SK-N-SH (cell line): ENCODE measurements at regions not wholly inside any gene's neighbourhood (a gene's known extent, or its start where the extent isn't known, plus 50 kb on each side); places are given as distances from the start of the nearest gene placed in this dataset.

Experiments used
- CTCF ChIA-PET: fragments of 300-600, 350-600 bp; formaldehyde crosslinking; extraction: SDS; loops from one replicate; lab custom pipeline; 2021; lab: Yijun Ruan, JAX
- POLR2A ChIA-PET: fragments of 350-600 bp; sonication (Branson Sonifier 250); formaldehyde crosslinking; extraction: SDS; loops from one replicate; lab custom pipeline; 2020; ENCODE audit warnings: antibody characterized with exemption, inconsistent platforms; lab: Yijun Ruan, JAX
- DNase-seq: peaks from one replicate; pipeline ENCODE4 v3.0.0; 2012
- H2AFZ ChIP-seq: fragments of 200-600 bp; sonication (generic); 2 replicates; pipeline ENCODE4 v1.8.1; 2016; ENCODE audit warnings: antibody characterized with exemption, mild to moderate bottlenecking, low read depth
- H3F3A ChIP-seq: fragments of 200-600 bp; sonication (generic); replicated peaks from 2 replicates; pipeline ENCODE3; 2016; ENCODE audit warnings: antibody characterized with exemption, mild to moderate bottlenecking; ENCODE audit not compliant: insufficient read depth
- H3K27ac ChIP-seq, 2 experiments: fragments of 200-500 bp in 1 of 2; fragments of 200-600 bp in 1 of 2; sonication (Bioruptor generic) in 1 of 2; sonication (generic), shearing (Covaris generic) in 1 of 2; 2 replicates each; pipeline versions ENCODE4 v1.5.1 to v1.6.1; 2014 to 2016; ENCODE audit warnings: low read depth in 2 of 2, inconsistent platforms in 1 of 2, low read length in 1 of 2, mild to moderate bottlenecking in 1 of 2, mixed read lengths in 1 of 2
- H3K27me3 ChIP-seq: fragments of 200-600 bp; sonication (generic), shearing (Covaris generic); 2 replicates; pipeline ENCODE4 v1.6.1; 2016; ENCODE audit warnings: mixed run types; ENCODE audit not compliant: insufficient read depth
- H3K36me3 ChIP-seq, 2 experiments: fragments of 200-500 bp in 1 of 2; fragments of 200-600 bp in 1 of 2; sonication (Bioruptor generic) in 1 of 2; sonication (generic) in 1 of 2; replicated peaks in 1 of 2; 2 replicates each; pipeline versions ENCODE3 to v1.5.1; 2014 to 2016; ENCODE audit warnings: low read length in 1 of 2, mild to moderate bottlenecking in 1 of 2; ENCODE audit not compliant: insufficient read depth in 2 of 2, control insufficient read depth in 1 of 2
- H3K4me1 ChIP-seq, 2 experiments: fragments of 200-500 bp in 1 of 2; fragments of 200-600 bp in 1 of 2; sonication (Bioruptor generic) in 1 of 2; sonication (generic), shearing (Covaris generic) in 1 of 2; 2 replicates each; pipeline versions ENCODE4 v1.5.1 to v1.6.1; 2014 to 2016; ENCODE audit warnings: low read depth in 1 of 2, low read length in 1 of 2, mixed run types in 1 of 2; ENCODE audit not compliant: insufficient read depth in 2 of 2, control insufficient read depth in 1 of 2
- H3K4me2 ChIP-seq: fragments of 200-600 bp; sonication (generic), shearing (Covaris generic); 2 replicates; pipeline ENCODE4 v1.6.1; 2017; ENCODE audit warnings: mixed run types
- H3K4me3 ChIP-seq, 2 experiments: fragments of 200-500 bp in 1 of 2; fragments of 200-600 bp in 1 of 2; sonication (Bioruptor generic) in 1 of 2; sonication (generic), shearing (Covaris generic) in 1 of 2; 2 replicates each; pipeline versions ENCODE4 v1.5.1 to v1.8.1; 2014 to 2016; ENCODE audit warnings: low read depth in 2 of 2, inconsistent platforms in 1 of 2, low read length in 1 of 2, mild to moderate bottlenecking in 1 of 2, mixed read lengths in 1 of 2, moderate library complexity in 1 of 2
- H3K79me2 ChIP-seq: fragments of 200-600 bp; sonication (generic); 2 replicates; pipeline ENCODE4 v1.8.1; 2017; ENCODE audit warnings: mild to moderate bottlenecking; ENCODE audit not compliant: insufficient read depth
- H3K9ac ChIP-seq: fragments of 200-600 bp; sonication (generic); 2 replicates; pipeline ENCODE4 v1.6.1; 2017; ENCODE audit warnings: mixed run types
- H3K9me2 ChIP-seq: fragments of 200-600 bp; sonication (generic); 2 replicates; pipeline ENCODE4 v1.6.1; 2017; ENCODE audit warnings: mixed run types
- H3K9me3 ChIP-seq: fragments of 200-600 bp; sonication (generic); 2 replicates; pipeline ENCODE4 v1.6.1; 2017; ENCODE audit warnings: mixed run types, mild to moderate bottlenecking, moderate library complexity
- H4K20me1 ChIP-seq: fragments of 200-600 bp; sonication (generic); 2 replicates; pipeline ENCODE4 v1.6.1; 2017; ENCODE audit warnings: mild to moderate bottlenecking, mixed run types; ENCODE audit not compliant: insufficient read depth
- CHD2 ChIP-seq: fragments of 150-350 bp; IDR thresholded peaks from 2 replicates; pipeline ENCODE4 v1.6.1; 2018; ENCODE audit warnings: low read length; ENCODE audit not compliant: partially characterized antibody
- CTCF ChIP-seq: fragments of 200-600 bp; sonication (generic); IDR thresholded peaks from 2 replicates; pipeline ENCODE4 v1.6.1; 2017; ENCODE audit warnings: antibody characterized with exemption, mild to moderate bottlenecking, moderate library complexity
- EZH2phosphoT487 ChIP-seq: fragments of 200-600 bp; sonication (generic); IDR thresholded peaks from 2 replicates; pipeline ENCODE4 v1.6.1; 2017; ENCODE audit warnings: low read depth, mixed run types, mild to moderate bottlenecking, antibody characterized with exemption, moderate library complexity, borderline replicate concordance
- FOSL2 ChIP-seq: IDR thresholded peaks from 2 replicates; pipeline ENCODE4 v1.4.0; 2012; ENCODE audit warnings: low read depth, mild to moderate bottlenecking, moderate library complexity, borderline replicate concordance
- FOXJ3 ChIP-seq: sonication (generic); formaldehyde crosslinking; IDR thresholded peaks from 2 replicates; pipeline ENCODE4 v1.5.1; 2020; ENCODE audit warnings: mild to moderate bottlenecking, missing genetic modification reagents
- GATA2 ChIP-seq: sonication (generic); formaldehyde crosslinking; IDR thresholded peaks from 2 replicates; pipeline ENCODE4 v1.5.0; 2020; ENCODE audit warnings: mild to moderate bottlenecking, missing genetic modification reagents
- JUND ChIP-seq: IDR thresholded peaks from 2 replicates; pipeline ENCODE4 v1.4.0; 2012
- MEF2A ChIP-seq: IDR thresholded peaks from 2 replicates; pipeline ENCODE4 v1.4.0; 2012; ENCODE audit warnings: low read depth, borderline replicate concordance
- MXI1 ChIP-seq: IDR thresholded peaks from 2 replicates; pipeline ENCODE4 v1.6.1; 2012; ENCODE audit warnings: mild to moderate bottlenecking, low read depth, low read length, improper control_type of control experiment
- NFIC ChIP-seq: IDR thresholded peaks from 2 replicates; pipeline ENCODE4 v1.4.0; 2012; ENCODE audit warnings: borderline replicate concordance
- POLR2AphosphoS5 ChIP-seq: IDR thresholded peaks from 2 replicates; pipeline ENCODE4 v1.6.1; 2012; ENCODE audit warnings: low read depth, low read length
- RCOR1 ChIP-seq: fragments of 150-350 bp; IDR thresholded peaks from 2 replicates; pipeline ENCODE4 v1.6.1; 2017; ENCODE audit warnings: antibody characterized with exemption, low read length
- RFX5 ChIP-seq: IDR thresholded peaks from 2 replicates; pipeline ENCODE4 v1.6.1; 2012; ENCODE audit warnings: mild to moderate bottlenecking, improper control_type of control experiment, low read length
- SMC3 ChIP-seq: IDR thresholded peaks from 2 replicates; pipeline ENCODE4 v1.6.1; 2012; ENCODE audit warnings: low read depth, low read length, improper control_type of control experiment
- TAF1 ChIP-seq: IDR thresholded peaks from 2 replicates; pipeline ENCODE4 v1.6.1; 2012; ENCODE audit warnings: low read depth, mild to moderate bottlenecking, low read length, moderate library complexity, borderline replicate concordance
- TCF12 ChIP-seq: IDR thresholded peaks from 2 replicates; pipeline ENCODE4 v1.4.0; 2012
- ZBTB33 ChIP-seq: IDR thresholded peaks from 2 replicates; pipeline ENCODE4 v1.4.0; 2012; ENCODE audit warnings: low read depth, borderline replicate concordance
- WGBS: methylation state at CpG from one replicate; pipeline ENCODE4 v1.1.6; 2017; ENCODE audit warnings: low lambda C conversion rate; 5-methylcytosine and 5-hydroxymethylcytosine counted together
- TF ChIP-seq, protein P1 (sequence below): IDR thresholded peaks from 2 replicates; pipeline ENCODE4 v1.4.0; 2012; ENCODE audit warnings: low read depth, borderline replicate concordance

DNA sequence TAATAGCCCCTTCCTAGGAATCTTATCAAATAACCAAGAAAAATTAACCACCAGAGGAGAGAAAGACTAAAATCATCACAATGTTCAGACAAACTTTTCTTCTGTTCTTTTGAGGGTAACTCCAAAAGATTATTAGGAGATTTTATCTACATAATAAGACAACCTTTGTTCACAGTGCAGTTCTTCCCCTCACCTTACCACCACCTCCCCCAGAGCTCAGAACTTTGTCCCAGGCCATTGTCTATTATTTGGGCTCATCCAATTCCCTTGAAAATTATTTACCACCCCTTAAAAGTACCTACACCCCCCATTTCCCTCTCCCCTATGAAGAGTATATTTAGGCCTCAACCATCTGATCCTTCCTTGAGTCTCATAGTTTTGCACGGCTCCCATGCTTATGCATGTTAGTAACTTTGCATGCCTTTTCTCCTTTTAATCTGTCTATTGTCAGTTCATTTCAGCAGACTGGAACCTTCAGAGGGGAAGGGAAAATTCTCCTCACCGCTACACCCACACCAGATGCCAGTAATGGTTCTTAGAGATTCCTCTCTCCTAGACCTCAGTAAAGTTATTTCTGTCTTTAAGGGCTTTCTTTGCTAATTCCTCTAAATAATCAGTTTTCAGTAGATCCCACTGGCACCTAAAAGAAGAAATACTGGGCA lies 234.9 kb downstream of the SKIDA1 start (continued):
- no peak for TF ChIP-seq ZBTB33
- TF ChIP-seq MEF2A: no peak

DNA sequence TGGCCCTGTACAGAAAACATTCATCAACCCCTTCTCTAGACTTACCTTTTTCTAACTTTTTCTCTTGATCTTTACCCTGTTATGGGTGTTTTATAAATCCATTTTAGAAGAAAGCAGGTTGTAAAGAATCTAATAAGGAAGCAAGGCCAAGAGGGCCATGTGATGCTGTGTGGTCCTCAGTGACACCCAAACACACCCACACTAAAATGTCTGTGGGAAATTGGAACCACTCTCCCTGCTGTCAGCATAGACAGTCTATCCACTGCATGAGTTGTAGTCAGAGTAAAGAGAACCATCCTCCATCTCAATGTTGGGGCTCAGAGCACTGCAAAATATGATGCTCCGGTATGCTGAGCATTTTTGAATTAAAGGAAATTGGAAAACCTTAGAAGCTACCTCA lies 235.5 kb downstream of the SKIDA1 start:
- Histone ChIP-seq H3K79me2 (no peaks in the 10 kb centered on the region), H2AFZ (no peak overlapping the region), H3K4me3 (no peak overlapping the region), H3K9me3 (no peaks in the 10 kb centered on the region), H3K27ac (no peak overlapping the region), H3K36me3 (no peaks in the 10 kb centered on the region), H3K27me3 (no peaks in the 10 kb centered on the region), H4K20me1 (no peaks in the 10 kb centered on the region), H3F3A (peaks cover 30% of the 10 kb centered on the region), H3K9ac (no peak overlapping the region), H3K9me2 (no peaks in the 10 kb centered on the region), H3K4me2 (no peak overlapping the region), H3K4me1 (peaks cover 2 to 26% of the 10 kb centered on the region in 2 experiments)
- 100% methylated on average over 1 of the region's 1 CpG for WGBS
- ChIA-PET CTCF (interaction anchor here (2.8 kb wide), 1 partner anchor 10 kb away, joined by 8 read pairs; no protein-coding TSS in a partner anchor), POLR2A (no interaction called here)
- TF ChIP-seq TAF1 (no peak), GATA2 (CRISPR knock-in tag) (no peak), MEF2A (no peak), ZBTB33 (no peak), RFX5 (no peak), JUND (no peak), SMC3 (no peak), FOXJ3 (CRISPR knock-in tag) (no peak), MXI1 (no peak)
- no peak for DNase-seq

DNA sequence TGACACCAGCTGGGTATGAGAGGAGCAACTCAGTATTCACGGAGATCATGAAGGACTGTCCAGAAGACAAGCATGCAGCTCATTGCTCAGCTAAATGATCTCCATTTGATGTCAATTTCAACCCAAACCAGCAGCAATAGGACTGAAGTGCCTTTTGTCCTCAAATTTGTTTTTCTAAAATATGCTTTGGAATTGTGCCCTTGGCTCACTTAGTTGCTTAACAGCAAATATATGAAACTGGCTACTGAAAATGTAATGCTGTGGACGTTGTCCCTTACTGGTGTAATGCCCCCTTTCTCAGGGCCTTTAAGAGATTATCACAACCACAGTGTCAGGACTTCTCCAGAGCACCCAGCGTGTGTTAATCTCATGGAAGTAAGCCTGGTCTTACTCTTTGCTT lies 236.2 kb downstream of the SKIDA1 start:
- no peak overlapping the region for H3K27ac ChIP-seq
- no peaks in the 10 kb centered on the region for H3K9me2 ChIP-seq
- H3K27me3 ChIP-seq: no peaks in the 10 kb centered on the region
- H3K4me1 ChIP-seq: peaks cover 2 to 26% of the 10 kb centered on the region in 2 experiments
- ChIA-PET POLR2A (no interaction called here), CTCF (interaction anchor here (2.8 kb wide), 1 partner anchor 10 kb away, joined by 8 read pairs; no protein-coding TSS in a partner anchor)
- H3K9ac ChIP-seq: no peak overlapping the region
- WGBS: 91% methylated on average over 3 of the region's 3 CpGs
- no peak overlapping the region for H2AFZ ChIP-seq
- no peaks in the 10 kb centered on the region for H3K9me3 ChIP-seq
- no peak for DNase-seq
- no peaks in the 10 kb centered on the region for H3K79me2 ChIP-seq
- H4K20me1 ChIP-seq: no peaks in the 10 kb centered on the region
- no peak overlapping the region for H3K4me2 ChIP-seq
- H3F3A ChIP-seq: peaks cover 30% of the 10 kb centered on the region
- no peaks in the 10 kb centered on the region for H3K36me3 ChIP-seq
- H3K4me3 ChIP-seq: no peak overlapping the region
- no peak for TF ChIP-seq CHD2
- TF ChIP-seq NFIC: no peak
- no peak for TF ChIP-seq EZH2phosphoT487
- no peak for TF ChIP-seq POLR2AphosphoS5
- TF ChIP-seq, protein P1, sequence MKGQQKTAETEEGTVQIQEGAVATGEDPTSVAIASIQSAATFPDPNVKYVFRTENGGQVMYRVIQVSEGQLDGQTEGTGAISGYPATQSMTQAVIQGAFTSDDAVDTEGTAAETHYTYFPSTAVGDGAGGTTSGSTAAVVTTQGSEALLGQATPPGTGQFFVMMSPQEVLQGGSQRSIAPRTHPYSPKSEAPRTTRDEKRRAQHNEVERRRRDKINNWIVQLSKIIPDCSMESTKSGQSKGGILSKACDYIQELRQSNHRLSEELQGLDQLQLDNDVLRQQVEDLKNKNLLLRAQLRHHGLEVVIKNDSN: no peak
- no peak for TF ChIP-seq TCF12
- TF ChIP-seq MXI1: no peak
- TF ChIP-seq FOSL2: no peak
- no peak for TF ChIP-seq CTCF
- no peak for TF ChIP-seq RCOR1
